ENCODE measurements at regions not wholly inside any gene's neighbourhood (a gene's known extent, or its start where the extent isn't known, plus 50 kb on each side); places are given as distances from the start of the nearest gene placed in this dataset.

DNA sequence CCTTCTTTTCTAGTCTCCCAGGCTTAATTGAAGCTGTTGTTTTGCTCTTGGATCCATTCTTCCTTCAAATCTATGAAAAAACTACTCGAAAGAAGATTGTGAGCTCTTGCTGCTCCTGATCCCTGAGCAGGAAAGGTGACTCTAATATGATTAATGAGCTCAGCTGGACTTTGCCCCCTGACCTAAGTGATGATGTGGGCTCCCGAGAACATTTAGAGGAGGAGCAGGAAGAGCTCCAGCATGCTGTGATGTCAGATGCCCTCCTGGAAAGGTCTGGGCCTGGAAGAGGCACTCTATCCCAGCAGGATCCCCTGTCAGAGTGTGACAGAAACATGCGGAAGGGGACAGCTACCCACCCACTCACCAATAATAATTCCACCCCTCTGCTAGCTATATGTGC, 117.9 kb upstream of the PELI1 start:
- TF ChIP-seq POLR2A (IDR thresholded peaks at IDR 0.05) (no peak), EP300 (IDR thresholded peaks at IDR 0.05) (no peak)
- TF ChIP-seq, protein P1, sequence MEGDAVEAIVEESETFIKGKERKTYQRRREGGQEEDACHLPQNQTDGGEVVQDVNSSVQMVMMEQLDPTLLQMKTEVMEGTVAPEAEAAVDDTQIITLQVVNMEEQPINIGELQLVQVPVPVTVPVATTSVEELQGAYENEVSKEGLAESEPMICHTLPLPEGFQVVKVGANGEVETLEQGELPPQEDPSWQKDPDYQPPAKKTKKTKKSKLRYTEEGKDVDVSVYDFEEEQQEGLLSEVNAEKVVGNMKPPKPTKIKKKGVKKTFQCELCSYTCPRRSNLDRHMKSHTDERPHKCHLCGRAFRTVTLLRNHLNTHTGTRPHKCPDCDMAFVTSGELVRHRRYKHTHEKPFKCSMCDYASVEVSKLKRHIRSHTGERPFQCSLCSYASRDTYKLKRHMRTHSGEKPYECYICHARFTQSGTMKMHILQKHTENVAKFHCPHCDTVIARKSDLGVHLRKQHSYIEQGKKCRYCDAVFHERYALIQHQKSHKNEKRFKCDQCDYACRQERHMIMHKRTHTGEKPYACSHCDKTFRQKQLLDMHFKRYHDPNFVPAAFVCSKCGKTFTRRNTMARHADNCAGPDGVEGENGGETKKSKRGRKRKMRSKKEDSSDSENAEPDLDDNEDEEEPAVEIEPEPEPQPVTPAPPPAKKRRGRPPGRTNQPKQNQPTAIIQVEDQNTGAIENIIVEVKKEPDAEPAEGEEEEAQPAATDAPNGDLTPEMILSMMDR (IDR thresholded peaks at IDR 0.05), result no peak
